GM12874 (cell line): ENCODE measurements at regions not wholly inside any gene's neighbourhood (a gene's known extent, or its start where the extent isn't known, plus 50 kb on each side); places are given as distances from the start of the nearest gene placed in this dataset.
A peak's percentile ranks its signal among the peaks of the same experiment; 100 is the strongest.

ENCODE experiments used
- TF ChIP-seq, protein P1 (sequence below): IDR thresholded peaks from 2 replicates; pipeline ENCODE4 v1.5.1; 2011; ENCODE audit warnings: low read depth, mild to moderate bottlenecking, control low read depth, low read length, moderate library complexity; ENCODE audit not compliant: insufficient read depth

DNA sequence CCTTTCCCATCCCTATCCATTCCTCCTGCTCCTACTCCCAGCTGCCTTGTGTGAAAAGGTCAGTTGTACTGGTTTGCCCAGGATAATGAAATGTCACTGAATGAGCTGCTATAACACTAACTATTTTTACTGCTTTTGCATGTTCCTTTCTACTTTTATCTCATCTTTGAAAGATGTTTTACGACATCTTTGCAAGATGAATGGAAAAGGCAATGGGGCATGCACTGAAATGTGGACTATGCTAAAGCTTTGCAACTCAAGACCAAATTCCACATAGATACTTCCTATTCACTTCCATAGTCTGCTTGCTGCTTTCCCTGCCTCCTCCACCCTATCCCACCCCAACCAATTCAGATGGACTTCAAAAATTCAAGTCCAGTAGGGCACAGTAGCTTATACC lies 111.3 kb downstream of the SETD4 start:
- TF ChIP-seq, protein P1, sequence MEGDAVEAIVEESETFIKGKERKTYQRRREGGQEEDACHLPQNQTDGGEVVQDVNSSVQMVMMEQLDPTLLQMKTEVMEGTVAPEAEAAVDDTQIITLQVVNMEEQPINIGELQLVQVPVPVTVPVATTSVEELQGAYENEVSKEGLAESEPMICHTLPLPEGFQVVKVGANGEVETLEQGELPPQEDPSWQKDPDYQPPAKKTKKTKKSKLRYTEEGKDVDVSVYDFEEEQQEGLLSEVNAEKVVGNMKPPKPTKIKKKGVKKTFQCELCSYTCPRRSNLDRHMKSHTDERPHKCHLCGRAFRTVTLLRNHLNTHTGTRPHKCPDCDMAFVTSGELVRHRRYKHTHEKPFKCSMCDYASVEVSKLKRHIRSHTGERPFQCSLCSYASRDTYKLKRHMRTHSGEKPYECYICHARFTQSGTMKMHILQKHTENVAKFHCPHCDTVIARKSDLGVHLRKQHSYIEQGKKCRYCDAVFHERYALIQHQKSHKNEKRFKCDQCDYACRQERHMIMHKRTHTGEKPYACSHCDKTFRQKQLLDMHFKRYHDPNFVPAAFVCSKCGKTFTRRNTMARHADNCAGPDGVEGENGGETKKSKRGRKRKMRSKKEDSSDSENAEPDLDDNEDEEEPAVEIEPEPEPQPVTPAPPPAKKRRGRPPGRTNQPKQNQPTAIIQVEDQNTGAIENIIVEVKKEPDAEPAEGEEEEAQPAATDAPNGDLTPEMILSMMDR: no peak

DNA sequence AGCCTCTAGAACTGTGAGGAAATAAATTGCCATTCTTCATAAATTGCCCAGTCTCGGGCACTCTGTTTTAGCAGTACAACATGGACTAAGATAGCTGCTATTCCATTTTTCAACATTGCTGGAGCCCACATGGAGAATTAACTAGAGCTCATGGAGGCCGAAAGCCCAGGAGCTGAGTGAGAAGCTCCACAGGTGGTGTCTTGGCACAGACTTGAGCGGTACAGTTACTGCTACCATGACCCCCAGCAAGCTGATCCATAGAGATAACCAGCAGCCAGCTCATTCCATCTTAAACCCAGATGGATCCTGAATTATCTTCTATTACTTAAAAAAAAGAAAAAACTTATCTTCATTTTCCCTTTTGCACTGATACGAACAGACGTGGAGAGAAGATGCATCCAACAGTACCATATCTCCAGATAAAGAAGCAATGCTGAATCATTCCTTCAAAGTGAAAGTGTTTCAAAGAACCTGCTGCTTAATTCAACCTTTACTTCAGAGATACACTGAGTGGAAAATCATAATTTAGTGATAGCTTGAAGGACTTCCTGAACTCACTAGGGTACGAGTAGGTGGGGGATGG lies 115.1 kb downstream of the SETD4 start:
- TF ChIP-seq, protein P1: no peak

DNA sequence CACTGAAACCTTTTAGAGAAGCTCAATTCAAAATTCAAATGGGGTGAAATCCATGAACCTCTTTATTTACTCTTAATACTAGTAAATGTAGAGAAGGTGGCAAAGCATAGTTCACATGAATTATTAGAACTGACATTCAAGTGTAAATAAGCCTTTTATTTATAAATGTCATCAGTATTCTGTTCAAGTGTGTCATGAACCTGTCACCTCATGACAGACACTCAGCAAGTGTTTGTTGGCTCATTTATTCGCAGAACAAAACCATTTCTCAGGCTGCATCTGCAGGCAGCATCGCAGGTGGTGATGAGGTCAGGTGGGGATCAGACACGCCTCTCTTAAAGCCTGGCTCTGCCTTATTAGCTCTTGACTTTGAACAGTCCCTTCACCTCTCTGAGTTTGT lies 116.6 kb downstream of the SETD4 start:
- TF ChIP-seq, protein P1: no peak

DNA sequence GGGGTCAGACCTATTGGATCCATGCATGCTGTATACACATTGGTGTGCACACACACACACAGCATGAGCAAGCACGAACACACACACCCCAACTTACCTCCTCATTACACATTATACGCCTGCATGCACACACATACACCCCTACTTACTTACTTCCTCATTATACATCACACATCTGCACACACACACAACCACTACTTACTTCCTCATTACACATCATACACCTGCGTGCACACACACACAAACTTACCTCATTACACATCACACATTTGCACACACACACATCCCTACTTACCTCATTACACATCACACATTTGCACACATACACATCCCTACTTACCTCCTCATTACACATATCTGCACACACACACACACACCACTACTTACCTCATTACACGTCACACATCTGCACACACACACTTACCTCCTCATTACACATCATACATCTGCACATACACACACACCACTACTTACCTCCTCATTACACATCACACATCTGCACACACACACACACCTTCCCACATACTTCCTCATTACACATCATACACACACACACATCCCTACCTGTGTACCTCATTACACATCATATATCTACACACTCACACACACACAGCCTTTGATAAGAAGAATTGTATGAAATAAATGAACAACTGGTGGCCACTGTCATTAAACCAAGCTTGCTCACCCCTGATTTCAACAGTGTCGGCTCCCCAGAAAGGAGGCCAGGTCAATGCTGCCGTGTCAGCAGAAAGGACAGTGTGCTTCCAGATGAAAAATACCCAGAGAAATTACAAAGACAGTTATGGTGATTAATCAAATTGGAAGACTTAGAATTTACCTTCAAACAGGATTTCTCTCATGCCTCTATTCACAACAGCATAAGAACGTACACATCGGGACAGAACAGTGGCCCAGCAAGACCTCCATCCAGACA lies 117.8 kb downstream of the SETD4 start:
- TF ChIP-seq, protein P1: no peak

DNA sequence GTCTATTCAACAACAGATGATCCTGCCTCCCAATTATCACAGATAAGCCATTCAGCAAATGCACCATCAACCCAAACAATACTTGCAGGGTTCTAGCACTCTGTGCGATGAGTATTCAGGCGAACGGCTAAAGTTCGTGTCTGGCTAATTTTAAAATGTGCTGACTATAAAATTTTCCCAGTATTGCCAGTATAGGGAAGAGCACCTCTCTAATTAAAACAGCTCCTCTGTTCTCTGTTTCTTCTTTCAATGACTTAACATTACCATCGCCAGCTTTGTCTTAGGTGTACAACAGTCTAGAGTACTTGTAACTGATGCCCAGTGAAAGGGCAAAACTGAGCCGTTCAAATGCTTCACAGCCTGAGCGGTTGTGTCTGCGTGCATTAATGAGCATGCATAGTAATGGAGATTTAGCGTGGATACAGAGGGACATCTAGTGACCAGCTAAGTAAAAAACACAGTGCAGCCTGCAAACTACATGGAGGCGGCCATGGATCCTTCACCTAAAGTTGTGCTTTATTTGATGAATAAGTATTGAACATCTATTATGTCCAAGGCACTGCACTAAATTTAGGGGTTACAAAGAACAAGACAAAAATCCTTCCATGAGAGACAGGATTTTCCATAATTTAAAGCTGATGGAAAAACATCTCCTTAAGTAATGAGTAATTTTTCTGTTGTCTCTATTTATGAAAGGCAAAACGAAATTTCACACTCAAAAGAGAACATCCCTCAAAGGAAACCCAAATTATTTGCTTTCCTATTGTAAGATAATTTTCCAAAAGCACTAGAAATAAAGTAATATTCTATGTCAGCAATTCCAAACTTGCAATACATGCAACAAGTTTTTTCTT lies 120.0 kb downstream of the SETD4 start:
- TF ChIP-seq, protein P1: peak; percentile 47; the same call in 1 of the 2 replicates

DNA sequence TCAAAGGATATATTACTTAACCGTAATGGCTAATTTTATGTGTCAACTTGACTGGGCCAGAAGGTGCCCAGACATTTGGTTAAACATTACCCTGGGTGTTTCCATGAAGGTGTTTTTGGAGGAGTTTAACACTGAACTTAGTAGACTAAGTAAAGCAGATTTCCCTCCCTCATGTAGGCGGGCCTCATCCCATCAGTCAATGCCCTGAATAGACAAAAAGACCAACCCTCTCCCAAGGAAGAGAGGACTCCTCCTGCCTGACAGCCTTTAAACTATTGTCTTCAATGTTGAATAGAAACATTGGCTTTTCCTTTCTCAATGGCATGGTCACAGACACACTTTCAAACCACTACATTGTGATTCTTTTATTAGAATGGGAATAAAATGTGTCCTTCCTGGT lies 121.9 kb downstream of the SETD4 start:
- TF ChIP-seq, protein P1: no peak

DNA sequence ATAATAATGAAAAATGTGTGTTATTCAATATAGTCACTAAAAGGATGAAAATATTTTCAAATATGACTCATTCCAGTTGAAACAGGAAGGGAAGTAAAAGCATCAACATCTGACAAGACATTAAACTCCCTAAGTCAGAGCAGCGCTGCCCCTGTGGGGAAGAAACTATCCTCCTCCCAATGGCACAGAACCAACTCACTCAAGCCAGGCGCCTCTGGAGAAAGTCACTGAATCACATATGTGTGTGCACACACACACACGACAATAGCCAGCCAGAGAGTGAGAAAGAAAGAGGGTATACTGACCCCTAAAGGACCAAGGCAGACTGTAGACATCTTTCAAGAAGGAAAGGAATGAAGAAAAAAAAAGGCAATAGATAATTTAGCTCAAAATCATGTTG lies 126.9 kb downstream of the SETD4 start:
- TF ChIP-seq, protein P1: no peak
